GM18505 (cell line): ENCODE measurements at regions not wholly inside any gene's neighbourhood (a gene's known extent, or its start where the extent isn't known, plus 50 kb on each side); places are given as distances from the start of the nearest gene placed in this dataset.
"Not testable (repeated sequence)": the region's sequence is repeated elsewhere in the genome, so short reads cannot be mapped to it uniquely, and the experiment has no call there.

Experiments
- ATAC-seq: cut with Tn5 transposase; IDR thresholded peaks from one replicate; pipeline ENCODE4 v1.9.1; 2021; ENCODE audit not compliant: unreplicated experiment
- POLR2A ChIP-seq: IDR thresholded peaks from 4 replicates; pipeline ENCODE4 v1.6.1; 2011; ENCODE audit warnings: borderline replicate concordance; ENCODE audit not compliant: insufficient read depth, insufficient read length; ENCODE audit errors: extremely low read depth

DNA sequence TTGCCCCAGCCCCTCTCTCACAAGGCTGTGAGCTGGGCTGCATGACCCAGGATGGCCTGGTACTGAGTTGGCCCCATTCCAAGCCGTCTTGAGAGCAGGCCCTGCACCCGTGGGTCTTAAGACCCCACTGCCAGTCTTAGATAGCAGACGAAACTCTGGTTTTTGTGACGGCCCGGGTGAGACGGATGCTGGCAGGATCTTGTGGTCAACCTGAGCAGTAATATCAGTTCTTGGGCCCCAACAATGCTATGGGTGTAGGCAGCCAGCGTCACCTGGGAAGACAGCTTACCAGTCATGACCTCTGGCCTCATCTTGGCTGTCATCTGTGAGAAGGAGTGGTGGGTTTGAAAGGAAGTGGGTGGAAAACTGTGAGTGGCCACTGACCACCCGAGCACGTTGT, 305.8 kb downstream of the ARRDC4 start:
- no peak for TF ChIP-seq POLR2A
- ATAC-seq, result no peak

DNA sequence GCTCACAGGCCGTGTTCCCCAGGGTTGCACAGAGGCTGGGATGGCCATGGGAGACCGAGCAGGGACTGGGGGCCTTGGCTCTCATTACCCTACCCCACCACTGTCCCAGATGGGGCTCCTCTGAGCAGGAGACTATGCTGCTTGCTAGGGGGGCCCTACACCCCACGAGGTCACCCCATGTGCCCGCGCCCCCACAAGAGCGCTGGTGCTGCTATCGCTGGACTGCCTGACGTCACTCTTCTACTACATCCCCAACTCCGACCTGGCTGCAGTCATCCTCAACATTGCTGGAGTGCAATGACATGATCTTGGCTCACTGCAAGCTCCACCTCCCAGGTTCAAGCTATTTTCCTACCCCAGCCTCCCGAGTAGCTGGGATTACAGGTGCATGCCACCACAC, 307.7 kb downstream of the ARRDC4 start:
- no peak for TF ChIP-seq POLR2A
- no peak for ATAC-seq

DNA sequence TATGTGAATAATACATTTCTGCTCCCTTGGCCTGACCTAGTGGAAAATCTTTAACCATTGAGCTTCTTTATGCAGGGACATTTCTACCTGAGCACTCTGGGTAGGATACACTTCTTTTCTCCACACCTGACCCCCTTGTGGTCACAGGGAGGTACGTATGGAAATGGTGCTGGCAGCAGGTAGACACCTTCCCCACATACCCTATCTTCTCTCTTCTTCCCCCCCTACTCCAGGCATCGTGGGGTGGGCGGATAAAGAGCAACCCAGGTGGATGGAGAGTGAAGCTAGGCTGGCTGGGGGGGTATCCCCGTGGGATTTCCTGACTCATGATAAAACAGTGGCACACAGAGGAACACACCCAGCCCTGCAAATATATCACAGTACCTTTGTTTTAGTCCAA, 312.1 kb downstream of the ARRDC4 start:
- TF ChIP-seq POLR2A, result no peak
- no peak for ATAC-seq

- ATAC-seq, result no peak
- TF ChIP-seq POLR2A, result no peak
Measured at GRCh38 chr15:98276018-98276417, 315.5 kb downstream of the ARRDC4 start.

- no peak for ATAC-seq
- TF ChIP-seq POLR2A, result no peak
Measured at GRCh38 chr15:98277602-98278001, 317.1 kb downstream of the ARRDC4 start.

DNA sequence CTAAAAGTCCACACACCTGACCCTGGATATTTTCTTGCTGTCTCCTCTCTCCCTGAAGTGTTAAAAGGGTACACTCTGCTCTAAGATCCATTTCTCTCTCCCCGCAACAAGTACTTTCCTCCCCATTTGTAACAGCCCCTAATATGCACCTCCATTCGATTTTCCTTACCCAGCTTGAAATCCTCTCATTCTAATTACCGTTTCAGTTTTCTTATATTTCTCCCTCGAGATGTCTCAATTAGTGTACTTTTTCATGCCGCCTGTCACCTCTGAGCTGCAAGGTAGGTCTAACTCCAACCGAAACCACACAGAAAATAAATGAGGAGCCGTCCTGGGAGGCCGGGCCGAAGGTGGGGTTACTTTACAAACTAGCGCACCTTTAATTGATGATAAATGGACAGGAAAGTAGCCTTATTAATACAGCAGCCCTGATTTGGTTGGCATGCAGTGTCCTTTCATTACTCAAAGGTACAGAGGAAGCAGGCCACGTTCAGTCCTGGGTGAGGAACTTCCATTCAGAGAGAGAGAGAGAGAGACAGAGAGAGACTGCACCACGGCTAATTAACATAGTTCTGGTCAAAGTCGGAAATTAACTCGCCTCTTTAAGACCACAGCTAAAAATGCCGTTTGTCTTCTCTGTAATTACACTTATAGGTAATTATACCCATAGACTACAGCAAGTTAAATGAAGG, 319.9 kb downstream of the ARRDC4 start:
- TF ChIP-seq POLR2A, result no peak
- no peak for ATAC-seq

GRCh38 chr15:98281130-98281529, 320.6 kb downstream of the ARRDC4 start:
- no peak for ATAC-seq
- TF ChIP-seq POLR2A, result no peak

GRCh38 chr15:98282656-98283332, 322.3 kb downstream of the ARRDC4 start:
- no peak for ATAC-seq
- TF ChIP-seq POLR2A, result no peak

GRCh38 chr15:98286200-98286599, 325.7 kb downstream of the ARRDC4 start:
- TF ChIP-seq POLR2A, result no peak

DNA sequence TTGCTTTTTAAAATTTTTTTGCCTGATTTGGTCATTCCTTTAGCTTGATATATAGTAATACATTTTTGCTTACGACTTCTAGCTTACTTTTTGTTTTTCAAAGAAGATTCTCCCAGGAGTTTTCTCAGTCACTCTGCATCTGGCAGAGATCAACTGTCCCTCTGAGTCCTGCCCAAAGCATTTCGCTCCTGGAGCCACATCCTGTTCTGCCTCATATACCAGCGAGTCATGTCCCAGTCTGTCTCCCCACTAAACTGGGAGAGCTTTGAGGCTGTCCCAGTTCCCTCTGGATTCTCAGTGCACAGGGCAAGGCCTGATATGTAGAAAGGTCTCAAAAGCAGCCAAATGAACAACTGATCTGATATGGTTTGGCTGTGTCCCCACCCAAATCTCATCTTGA, 326.3 kb downstream of the ARRDC4 start:
- no peak for ATAC-seq
- TF ChIP-seq POLR2A, result no peak

More at GRCh38 chr15:98286200-98286599, 325.7 kb downstream of the ARRDC4 start:
- ATAC-seq, result no peak

DNA sequence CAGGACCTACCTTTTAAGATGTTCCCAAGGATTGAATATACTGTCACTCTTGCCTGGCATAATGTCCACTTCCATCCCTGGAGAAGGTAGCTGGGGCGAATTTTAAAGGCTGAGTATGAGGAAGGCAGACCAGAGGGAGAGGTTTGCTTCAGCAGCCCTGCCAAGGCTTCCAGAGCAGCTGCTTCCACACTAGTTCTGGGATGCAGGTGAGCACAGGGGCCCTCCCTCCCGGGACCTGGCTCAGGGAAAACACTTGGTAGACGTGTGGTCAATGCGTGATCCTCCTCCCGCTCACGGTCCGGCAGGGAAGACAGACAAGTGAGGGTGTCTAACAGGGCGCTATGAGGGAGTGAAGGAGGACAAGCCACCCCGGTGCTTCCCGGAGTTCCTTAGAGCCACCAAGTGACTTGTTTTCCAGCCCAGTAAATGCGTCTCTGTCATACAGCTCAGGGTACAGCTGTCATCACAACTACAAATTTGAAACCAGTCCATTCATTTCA, 327.6 kb downstream of the ARRDC4 start:
- ATAC-seq, result no peak
- TF ChIP-seq POLR2A, result no peak

- ATAC-seq, result no peak
- TF ChIP-seq POLR2A, result no peak
Measured at GRCh38 chr15:98289747-98290146, 329.2 kb downstream of the ARRDC4 start.

DNA sequence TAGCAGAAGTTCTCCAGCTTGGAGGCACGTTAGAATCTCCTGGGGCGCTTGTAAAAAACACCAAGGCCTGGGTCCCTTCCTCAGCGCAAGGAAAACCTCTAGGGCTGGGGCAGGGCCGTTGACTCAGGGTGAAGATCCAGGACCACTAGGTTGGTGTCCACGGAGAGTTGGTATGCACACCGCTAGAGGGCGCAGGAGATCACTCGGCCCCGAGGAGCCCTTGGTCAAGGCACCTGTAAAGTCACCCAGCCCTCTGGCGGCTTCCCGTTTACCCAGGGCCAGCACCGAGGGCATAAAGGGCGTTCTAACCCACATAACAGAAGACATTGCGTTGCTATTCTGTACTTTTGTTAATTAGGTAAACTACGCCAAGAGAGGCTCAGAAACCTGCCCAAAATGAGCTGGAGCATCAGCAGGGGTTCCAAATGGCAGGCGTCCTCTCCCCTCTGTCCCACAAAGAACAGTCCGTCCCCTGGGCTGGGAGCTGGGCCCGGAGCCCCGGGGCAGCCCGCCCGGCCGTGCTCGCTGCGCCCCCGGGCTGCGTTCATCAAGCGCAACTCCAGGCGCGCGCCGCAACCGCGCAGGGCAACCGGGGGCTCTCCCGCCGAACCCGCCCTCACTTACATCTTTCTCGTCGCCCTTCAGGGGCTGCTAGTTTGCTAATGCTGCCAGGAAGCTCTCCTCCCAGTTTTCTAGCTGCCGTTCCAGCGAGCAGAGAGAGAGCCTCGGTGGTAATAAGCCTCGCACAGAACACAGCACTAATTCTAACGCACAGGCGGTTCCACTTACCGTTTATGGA, 332.1 kb downstream of the ARRDC4 start:
- TF ChIP-seq POLR2A, result no peak
- no peak for ATAC-seq

DNA sequence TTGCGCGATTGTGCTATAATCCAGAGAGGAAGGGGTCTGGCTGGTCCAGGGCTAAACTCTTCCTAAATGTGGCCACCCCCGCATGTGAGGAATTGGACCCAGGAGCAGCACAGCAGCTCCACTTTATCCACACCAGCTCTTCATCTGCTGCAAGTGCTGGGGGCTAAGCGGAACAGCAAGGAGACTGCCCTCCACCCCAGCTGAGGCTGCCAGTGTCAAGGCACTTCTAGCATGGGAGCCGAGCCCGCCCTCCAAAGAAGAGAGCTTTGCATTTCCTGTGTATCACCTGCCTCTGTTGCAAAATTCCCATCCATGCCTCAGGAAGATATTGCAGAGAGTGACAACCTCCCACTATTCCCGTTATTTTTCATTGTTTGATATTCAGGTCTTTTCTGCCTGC, 333.6 kb downstream of the ARRDC4 start:
- no peak for ATAC-seq
- no peak for TF ChIP-seq POLR2A

- ATAC-seq, result not testable (repeated sequence)
Measured at GRCh38 chr15:98295101-98295759, 334.7 kb downstream of the ARRDC4 start.
